Breast epithelium (tissue), 4 donors: ENCODE measurements at regions not wholly inside any gene's neighbourhood (a gene's known extent, or its start where the extent isn't known, plus 50 kb on each side); places are given as distances from the start of the nearest gene placed in this dataset.

Experiments
- DNase-seq, 2 donors: peaks; one replicate each; pipeline ENCODE4 v3.0.0-alpha.2; 2019; ENCODE audit warnings: low spot score in 2 of 2
- H3K27ac ChIP-seq, 2 donors: fragments of 200-600 bp; sonication (generic) in 1 of 2; one replicate each; pipeline ENCODE4 v1.5.1; 2016 to 2019; ENCODE audit warnings: mild to moderate bottlenecking in 1 of 2
- H3K27me3 ChIP-seq, 2 donors: fragments of 200-600 bp; sonication (generic) in 1 of 2; one replicate each; pipeline versions ENCODE4 v1.5.1 to v1.6.0; 2017 to 2019; ENCODE audit warnings: control low read depth in 1 of 2, mild to moderate bottlenecking in 1 of 2
- H3K36me3 ChIP-seq: fragments of 200-600 bp; one replicate; pipeline ENCODE4 v1.5.1; 2019
- H3K4me1 ChIP-seq, 2 donors: fragments of 200-600 bp; sonication (generic); one replicate each; pipeline ENCODE4 v1.5.1; 2016 to 2019; ENCODE audit warnings: control low read depth in 1 of 2
- H3K4me3 ChIP-seq, 3 donors: fragments of 200-600 bp; sonication (generic); 1 replicate in 2 of 3; 2 replicates in 1 of 3; pipeline ENCODE4 v1.5.1; 2016 to 2019; ENCODE audit warnings: mild to moderate bottlenecking in 3 of 3, moderate library complexity in 2 of 3
- H3K9me3 ChIP-seq, 2 donors: fragments of 200-600 bp; sonication (generic) in 1 of 2; one replicate each; pipeline ENCODE4 v1.5.1; 2016 to 2019; ENCODE audit warnings: control low read depth in 1 of 2
- POLR2A ChIP-seq: fragments of 450-650 bp; IDR thresholded peaks from one replicate; pipeline ENCODE4 v1.6.1; 2016; ENCODE audit warnings: antibody characterized with exemption, mild to moderate bottlenecking, moderate library complexity
- POLR2AphosphoS5 ChIP-seq, 3 donors: sonication (generic); formaldehyde crosslinking; IDR thresholded peaks; one replicate each; pipeline ENCODE4 v1.6.1; 2017; ENCODE audit warnings: antibody characterized with exemption in 3 of 3
- intact Hi-C: fragments of 100-400 bp; cut with DNase I; formaldehyde crosslinking; loops from one replicate; pipeline ENCODE4 v1.15.1; 2023; ENCODE audit warnings: low total_unique reads
- TF ChIP-seq, protein P1 (sequence below), 3 donors: fragments of 450-650 bp; IDR thresholded peaks; one replicate each; pipeline ENCODE4 v1.5.1; 2016 to 2017; ENCODE audit warnings: antibody characterized with exemption in 3 of 3, mild to moderate bottlenecking in 3 of 3, moderate library complexity in 3 of 3

DNA sequence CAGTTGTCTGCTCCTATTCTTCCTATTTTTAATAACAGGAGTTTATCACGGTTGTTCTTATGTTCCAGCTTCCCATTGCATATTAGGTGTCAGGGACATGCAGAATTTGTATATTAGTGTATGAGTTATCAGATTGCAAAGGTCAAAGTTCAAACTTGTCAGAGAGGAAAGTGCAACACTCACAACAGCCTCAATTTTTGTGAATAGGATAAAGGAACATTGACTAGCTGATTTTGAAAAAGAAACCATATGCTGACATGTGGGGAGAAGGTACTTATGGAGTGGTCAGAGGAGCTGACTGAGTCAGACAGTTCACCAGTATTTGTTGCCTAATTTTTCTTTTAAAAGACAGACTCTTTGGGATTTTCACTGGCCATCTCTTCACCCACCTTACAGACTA, 222.1 kb downstream of the C12orf50 start:
- H3K36me3 ChIP-seq, result no peaks in the 10 kb centered on the region
- no peak overlapping the region for H3K4me3 ChIP-seq
- no peak overlapping the region for H3K27ac ChIP-seq
- no peak for DNase-seq
- intact Hi-C loops, result no loop called here
- TF ChIP-seq, protein P1, sequence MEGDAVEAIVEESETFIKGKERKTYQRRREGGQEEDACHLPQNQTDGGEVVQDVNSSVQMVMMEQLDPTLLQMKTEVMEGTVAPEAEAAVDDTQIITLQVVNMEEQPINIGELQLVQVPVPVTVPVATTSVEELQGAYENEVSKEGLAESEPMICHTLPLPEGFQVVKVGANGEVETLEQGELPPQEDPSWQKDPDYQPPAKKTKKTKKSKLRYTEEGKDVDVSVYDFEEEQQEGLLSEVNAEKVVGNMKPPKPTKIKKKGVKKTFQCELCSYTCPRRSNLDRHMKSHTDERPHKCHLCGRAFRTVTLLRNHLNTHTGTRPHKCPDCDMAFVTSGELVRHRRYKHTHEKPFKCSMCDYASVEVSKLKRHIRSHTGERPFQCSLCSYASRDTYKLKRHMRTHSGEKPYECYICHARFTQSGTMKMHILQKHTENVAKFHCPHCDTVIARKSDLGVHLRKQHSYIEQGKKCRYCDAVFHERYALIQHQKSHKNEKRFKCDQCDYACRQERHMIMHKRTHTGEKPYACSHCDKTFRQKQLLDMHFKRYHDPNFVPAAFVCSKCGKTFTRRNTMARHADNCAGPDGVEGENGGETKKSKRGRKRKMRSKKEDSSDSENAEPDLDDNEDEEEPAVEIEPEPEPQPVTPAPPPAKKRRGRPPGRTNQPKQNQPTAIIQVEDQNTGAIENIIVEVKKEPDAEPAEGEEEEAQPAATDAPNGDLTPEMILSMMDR (IDR thresholded peaks at IDR 0.05), result no peak
- TF ChIP-seq POLR2AphosphoS5 (IDR thresholded peaks at IDR 0.05) (no peak), POLR2A (no peak)
- H3K9me3 ChIP-seq, result no peaks in the 10 kb centered on the region
- H3K27me3 ChIP-seq, result no peaks in the 10 kb centered on the region
- no peaks in the 10 kb centered on the region for H3K4me1 ChIP-seq

- no peak overlapping the region for H3K27ac ChIP-seq
- TF ChIP-seq POLR2AphosphoS5 (IDR thresholded peaks at IDR 0.05) (no peak), POLR2A (no peak)
- TF ChIP-seq, protein P1 (IDR thresholded peaks at IDR 0.05), result no peak
- no peak for DNase-seq
- H3K9me3 ChIP-seq, result no peaks in the 10 kb centered on the region
- H3K4me1 ChIP-seq, result no peaks in the 10 kb centered on the region
- H3K27me3 ChIP-seq, result no peaks in the 10 kb centered on the region
- H3K36me3 ChIP-seq, result no peaks in the 10 kb centered on the region
- H3K4me3 ChIP-seq, result no peak overlapping the region
- intact Hi-C loops, result no loop called here
Measured at GRCh38 chr12:87806310-87806709, 222.9 kb downstream of the C12orf50 start.

GRCh38 chr12:87804386-87804785, 224.8 kb downstream of the C12orf50 start:
- TF ChIP-seq, protein P1 (IDR thresholded peaks at IDR 0.05), result no peak
- TF ChIP-seq POLR2AphosphoS5 (IDR thresholded peaks at IDR 0.05) (no peak), POLR2A (no peak)
- Histone ChIP-seq H3K27ac (no peak overlapping the region), H3K27me3 (no peaks in the 10 kb centered on the region), H3K9me3 (no peaks in the 10 kb centered on the region), H3K4me3 (no peak overlapping the region), H3K36me3 (no peaks in the 10 kb centered on the region), H3K4me1 (no peaks in the 10 kb centered on the region)
- intact Hi-C loops, result no loop called here
- no peak for DNase-seq

DNA sequence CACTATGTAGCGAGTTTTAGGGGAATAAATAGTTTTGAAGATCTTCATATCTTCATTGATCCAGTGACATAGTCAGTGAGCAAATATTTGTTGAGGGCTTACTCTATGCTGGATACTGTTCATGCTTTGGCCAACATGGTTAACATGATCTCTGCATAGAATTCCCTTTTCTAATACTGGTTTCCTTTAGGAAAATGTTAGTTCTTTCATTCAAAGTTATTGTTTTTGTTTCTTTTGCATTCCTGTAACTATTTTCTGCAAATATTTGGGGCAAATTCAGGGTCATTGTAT, 226.5 kb downstream of the C12orf50 start:
- H3K27me3 ChIP-seq, result no peaks in the 10 kb centered on the region
- TF ChIP-seq, protein P1 (IDR thresholded peaks at IDR 0.05), result no peak
- TF ChIP-seq POLR2A (no peak), POLR2AphosphoS5 (IDR thresholded peaks at IDR 0.05) (no peak)
- no peak for DNase-seq
- H3K4me1 ChIP-seq, result no peaks in the 10 kb centered on the region
- H3K9me3 ChIP-seq, result no peaks in the 10 kb centered on the region
- no peak overlapping the region for H3K27ac ChIP-seq
- no peaks in the 10 kb centered on the region for H3K36me3 ChIP-seq
- H3K4me3 ChIP-seq, result no peak overlapping the region
- intact Hi-C loops, result no loop called here

DNA sequence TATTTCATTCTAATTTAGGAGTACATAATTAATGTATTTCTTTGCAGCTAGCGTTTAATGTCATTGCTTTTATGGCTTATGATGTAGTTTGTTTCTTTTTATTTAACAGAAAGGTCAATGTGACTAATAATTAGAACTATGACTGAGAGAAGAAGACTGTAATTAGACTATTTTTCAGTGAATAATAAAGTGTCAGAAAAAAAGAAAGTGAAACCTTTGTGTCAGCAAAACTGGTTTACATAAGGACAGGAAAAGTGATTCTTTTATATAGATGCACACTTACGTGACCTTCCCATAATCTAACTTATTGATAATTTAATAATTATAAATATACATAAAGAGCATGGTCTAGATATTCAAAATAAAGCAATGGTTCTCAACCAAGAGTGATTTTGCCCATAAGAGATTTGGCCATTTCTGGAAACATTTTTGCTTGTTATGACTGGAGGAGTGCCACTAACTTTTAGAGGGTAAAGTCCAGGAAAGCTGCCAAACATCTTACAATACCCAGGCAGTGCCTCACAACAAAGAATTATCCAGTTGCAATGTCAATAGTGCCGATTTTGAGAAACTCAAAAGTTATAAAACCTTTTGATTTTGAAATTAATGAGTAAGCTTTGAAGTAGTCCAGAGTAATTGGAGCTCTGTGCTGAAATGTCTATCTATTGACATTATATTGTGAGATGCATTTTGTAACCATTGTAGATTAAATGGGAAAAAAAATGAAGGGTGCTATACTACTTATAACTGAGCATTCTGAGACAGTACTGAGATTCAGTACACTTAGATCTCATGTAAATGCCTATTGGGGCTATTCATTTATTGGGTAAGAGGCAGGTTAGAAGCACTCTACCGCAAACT, 227.1 kb downstream of the C12orf50 start:
- no peaks in the 10 kb centered on the region for H3K4me1 ChIP-seq
- no peak overlapping the region for H3K27ac ChIP-seq
- no peak overlapping the region for H3K4me3 ChIP-seq
- no peak for TF ChIP-seq POLR2AphosphoS5 (IDR thresholded peaks at IDR 0.05)
- no peak for TF ChIP-seq POLR2A
- TF ChIP-seq, protein P1 (IDR thresholded peaks at IDR 0.05), result no peak
- no peaks in the 10 kb centered on the region for H3K27me3 ChIP-seq
- no peaks in the 10 kb centered on the region for H3K9me3 ChIP-seq
- H3K36me3 ChIP-seq, result no peaks in the 10 kb centered on the region
- DNase-seq, result no peak
- intact Hi-C loops, result no loop called here
